GF-D8 (cell line): ENCODE measurements at regions not wholly inside any gene's neighbourhood (a gene's known extent, or its start where the extent isn't known, plus 50 kb on each side); places are given as distances from the start of the nearest gene placed in this dataset.
"Not testable (repeated sequence)": the region's sequence is repeated elsewhere in the genome, so short reads cannot be mapped to it uniquely, and the experiment has no call there.

Source experiments
- DNase-seq: peaks from one replicate; lab custom pipeline; 2025; lab: John Stamatoyannopoulos, UW

- no peak for DNase-seq
Observed at GRCh38 chr6:121765060-121765459, 329.6 kb downstream of the GJA1 start.

GRCh38 chr6:121767211-121767610 lies 331.8 kb downstream of the GJA1 start:
- DNase-seq: no peak

GRCh38 chr6:121770943-121771342 lies 335.5 kb downstream of the GJA1 start:
- no peak for DNase-seq

- no peak for DNase-seq
Observed at GRCh38 chr6:121771937-121772720, 336.7 kb downstream of the GJA1 start.

- no peak for DNase-seq
Observed at GRCh38 chr6:121776054-121776453, 340.6 kb downstream of the GJA1 start.

GRCh38 chr6:121780325-121781321 lies 345.2 kb downstream of the GJA1 start:
- no peak for DNase-seq

GRCh38 chr6:121791396-121792315 lies 356.2 kb downstream of the GJA1 start:
- DNase-seq: no peak

- no peak for DNase-seq
Observed at GRCh38 chr6:121794630-121795029, 359.2 kb downstream of the GJA1 start.

GRCh38 chr6:121797598-121797997 lies 362.2 kb downstream of the GJA1 start:
- not testable (repeated sequence) for DNase-seq

- not testable (repeated sequence) for DNase-seq
Observed at GRCh38 chr6:121798126-121798525, 362.7 kb downstream of the GJA1 start.

- no peak for DNase-seq
Observed at GRCh38 chr6:121799574-121799973, 364.1 kb downstream of the GJA1 start.

GRCh38 chr6:121800047-121800446 lies 364.6 kb downstream of the GJA1 start:
- DNase-seq: no peak

GRCh38 chr6:121806116-121806515 lies 370.7 kb downstream of the GJA1 start:
- no peak for DNase-seq

- no peak for DNase-seq
Observed at GRCh38 chr6:121809211-121809610, 373.8 kb downstream of the GJA1 start.

- DNase-seq: no peak
Observed at GRCh38 chr6:121810158-121811032, 374.9 kb downstream of the GJA1 start.

- no peak for DNase-seq
Observed at GRCh38 chr6:121811106-121811505, 375.7 kb downstream of the GJA1 start.

GRCh38 chr6:121816361-121816760 lies 380.9 kb downstream of the GJA1 start:
- DNase-seq: no peak

GRCh38 chr6:121816906-121817540 lies 381.6 kb downstream of the GJA1 start:
- DNase-seq: no peak

GRCh38 chr6:121823437-121823851 lies 388.0 kb downstream of the GJA1 start:
- no peak for DNase-seq

- DNase-seq: no peak
Observed at GRCh38 chr6:121826156-121826810, 390.8 kb downstream of the GJA1 start.
